AG04449 (cell line): ENCODE measurements at regions not wholly inside any gene's neighbourhood (a gene's known extent, or its start where the extent isn't known, plus 50 kb on each side); places are given as distances from the start of the nearest gene placed in this dataset.

ENCODE experiments used
- CTCF ChIA-PET: fragments of 350-600 bp; formaldehyde crosslinking; extraction: SDS; loops from one replicate; lab custom pipeline; 2021; ENCODE audit warnings: antibody characterized with exemption; lab: Yijun Ruan, JAX
- POLR2A ChIA-PET: fragments of 400-600, 350-600 bp; formaldehyde crosslinking; extraction: SDS; loops from one replicate; lab custom pipeline; 2020; ENCODE audit warnings: antibody characterized with exemption, inconsistent platforms; lab: Yijun Ruan, JAX
- DNase-seq: peaks from one replicate; pipeline ENCODE4 v3.0.0-alpha.2; 2010; ENCODE audit warnings: low read depth, low spot score
- H3K4me3 ChIP-seq: 2 replicates; pipeline ENCODE4 v1.5.1; 2011; ENCODE audit warnings: low read depth, mild to moderate bottlenecking, control low read depth, low read length
- CTCF ChIP-seq: IDR thresholded peaks from one replicate; pipeline ENCODE4 v1.5.1; 2011; ENCODE audit warnings: mild to moderate bottlenecking, moderate library complexity, low read length, control low read depth, inconsistent platforms; ENCODE audit not compliant: insufficient read depth; ENCODE audit errors: missing control alignments

DNA sequence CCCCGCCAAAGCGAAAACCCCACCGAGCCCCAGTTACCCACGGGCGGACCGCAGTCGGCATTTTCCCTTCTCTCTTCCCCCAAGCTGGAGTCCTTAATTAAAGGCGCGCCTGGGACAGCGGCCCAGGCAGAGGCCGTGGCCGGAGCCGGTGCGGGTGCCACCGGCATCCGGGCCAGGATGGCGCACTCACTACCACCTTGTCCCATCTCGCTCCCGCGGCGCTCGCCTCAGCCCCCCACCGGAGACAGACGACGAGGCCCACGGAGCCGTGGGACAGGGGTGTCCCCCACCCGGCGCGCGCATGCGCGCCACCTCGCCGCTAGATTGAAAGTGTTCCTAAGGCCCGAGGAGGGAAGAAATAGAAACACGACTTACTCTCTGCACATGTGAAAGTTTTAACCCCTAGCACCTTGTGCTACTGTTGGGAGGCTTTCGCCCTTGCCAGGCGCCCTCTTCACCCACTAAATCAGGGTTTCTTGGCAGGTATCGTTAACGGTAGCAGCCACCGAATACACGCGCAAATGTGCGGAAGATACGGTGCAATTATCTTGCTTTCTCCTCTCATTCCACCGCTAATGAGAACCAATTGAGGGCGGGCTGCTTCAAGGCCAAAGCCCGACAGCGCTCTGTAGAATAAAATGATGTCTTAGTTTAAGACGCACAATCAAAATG, 64.3 kb upstream of the CCDC160 start:
- DNase-seq: no peak
- CTCF ChIA-PET: no interaction called here
- POLR2A ChIA-PET: no interaction called here
- TF ChIP-seq CTCF: no peak
- peak overlapping the region; percentile 40 for H3K4me3 ChIP-seq

DNA sequence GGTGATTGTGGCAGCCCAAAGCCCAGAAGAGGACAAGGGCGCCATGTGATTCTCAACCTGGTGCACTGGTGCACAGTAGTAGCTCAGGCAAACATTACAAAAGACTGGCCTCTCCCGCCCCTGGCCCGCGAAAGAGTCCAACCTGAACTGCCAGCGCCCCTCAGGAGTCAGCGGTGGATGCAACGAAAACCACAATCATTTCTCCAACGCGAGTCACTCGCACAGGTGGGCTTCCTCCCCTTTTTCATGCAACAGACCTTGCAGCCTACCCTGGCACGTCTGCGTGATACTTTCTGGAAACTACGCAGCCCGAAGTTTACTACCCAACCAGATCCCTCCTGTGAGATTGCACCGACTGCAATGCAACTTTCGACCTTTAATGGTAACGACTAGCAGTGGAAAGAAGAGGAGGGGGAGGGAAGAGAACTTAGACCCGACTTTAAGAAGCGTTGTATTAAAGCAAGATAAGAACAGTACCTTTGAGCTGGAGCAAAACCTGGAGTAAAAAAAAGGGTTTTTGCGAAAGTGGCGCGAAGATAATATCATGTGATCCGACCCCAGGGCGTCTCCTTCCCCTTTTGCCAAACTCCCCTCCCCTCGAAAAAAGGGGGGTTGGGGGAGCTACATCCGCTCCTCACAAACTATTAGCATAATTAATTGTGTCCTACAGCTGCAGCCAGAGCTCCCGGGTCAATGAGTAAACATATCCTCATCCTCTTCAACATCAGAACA, 63.3 kb upstream of the CCDC160 start:
- H3K4me3 ChIP-seq: no peak overlapping the region
- POLR2A ChIA-PET: no interaction called here
- no peak for DNase-seq
- CTCF ChIA-PET: no interaction called here
- no peak for TF ChIP-seq CTCF

- no peak overlapping the region for H3K4me3 ChIP-seq
- no peak for DNase-seq
- TF ChIP-seq CTCF: no peak
- POLR2A ChIA-PET: no interaction called here
- CTCF ChIA-PET: no interaction called here
These were observed 62.7 kb upstream of the CCDC160 start for GRCh38 chrX:134174273-134174660.

- H3K4me3 ChIP-seq: no peak overlapping the region
These were observed 62.1 kb upstream of the CCDC160 start for GRCh38 chrX:134174859-134175258.

GRCh38 chrX:134177527-134177926, 59.5 kb upstream of the CCDC160 start:
- H3K4me3 ChIP-seq: no peak overlapping the region
- no peak for TF ChIP-seq CTCF
- ChIA-PET POLR2A (no interaction called here), CTCF (no interaction called here)
- DNase-seq: no peak

More at GRCh38 chrX:134174859-134175258, 62.1 kb upstream of the CCDC160 start:
- no peak for TF ChIP-seq CTCF
- ChIA-PET CTCF (no interaction called here), POLR2A (no interaction called here)
- DNase-seq: no peak

GRCh38 chrX:134180601-134181274, 56.2 kb upstream of the CCDC160 start:
- POLR2A ChIA-PET: no interaction called here

More at GRCh38 chrX:134180601-134181274, 56.2 kb upstream of the CCDC160 start:
- DNase-seq: no peak
- no peak overlapping the region for H3K4me3 ChIP-seq
- CTCF ChIA-PET: no interaction called here
- no peak for TF ChIP-seq CTCF
